H1 (cell line): ENCODE measurements at regions not wholly inside any gene's neighbourhood (a gene's known extent, or its start where the extent isn't known, plus 50 kb on each side); places are given as distances from the start of the nearest gene placed in this dataset.

ENCODE experiments used
- CBX8 ChIP-seq: fragments of 300-800, 300-1000 bp; sonication (generic); IDR thresholded peaks from 2 replicates; pipeline ENCODE4 v1.7.1; 2016; ENCODE audit warnings: low read depth, low read length, borderline replicate concordance
- CHD1 ChIP-seq: IDR thresholded peaks from 2 replicates; pipeline ENCODE4 v1.6.1; 2012; ENCODE audit warnings: low read depth, low read length, improper control_type of control experiment
- KDM1A ChIP-seq: fragments of 200-600, 300-600 bp; sonication (generic); IDR thresholded peaks from 2 replicates; pipeline ENCODE4 v1.7.1; 2016; ENCODE audit warnings: mild to moderate bottlenecking, low read length, borderline replicate concordance
- MAFK ChIP-seq: IDR thresholded peaks from 2 replicates; pipeline ENCODE4 v1.6.1; 2012; ENCODE audit warnings: low read depth, mild to moderate bottlenecking, improper control_type of control experiment, low read length
- RXRA ChIP-seq: IDR thresholded peaks from 2 replicates; pipeline ENCODE4 v1.6.1; 2011; ENCODE audit warnings: low read depth, mild to moderate bottlenecking, low read length, moderate library complexity; ENCODE audit not compliant: insufficient read depth
- SP2 ChIP-seq: IDR thresholded peaks from 2 replicates; pipeline ENCODE4 v1.6.1; 2012; ENCODE audit warnings: mild to moderate bottlenecking, low read length, inconsistent platforms
- TF ChIP-seq, protein P1 (sequence below): IDR thresholded peaks from 2 replicates; pipeline ENCODE4 v1.6.1; 2011; ENCODE audit warnings: low read length, improper control_type of control experiment

DNA sequence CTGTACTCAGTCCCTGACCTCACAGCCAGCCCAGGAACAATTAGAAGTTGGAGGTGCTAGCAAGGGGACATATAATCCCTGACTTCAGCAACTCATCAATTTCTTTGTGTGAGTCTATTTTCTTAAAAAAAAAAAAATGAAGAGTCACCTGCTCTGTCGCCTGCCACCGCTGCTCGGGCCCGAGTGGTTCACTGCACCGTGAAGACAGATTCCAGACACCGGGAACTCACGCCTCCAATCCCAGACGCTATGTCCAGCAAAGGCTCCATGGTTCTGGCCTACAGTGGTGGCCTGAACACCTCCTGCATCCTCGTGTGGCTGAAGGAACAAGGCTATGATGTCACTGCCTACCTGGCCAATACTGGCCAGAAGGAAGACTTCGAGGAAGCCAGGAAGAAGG is 606.6 kb downstream of the PRELID2 start (continued):
- TF ChIP-seq RXRA (no peak), CBX8 (no peak), CHD1 (no peak), KDM1A (no peak), MAFK (no peak), SP2 (no peak)
- TF ChIP-seq, protein P1, sequence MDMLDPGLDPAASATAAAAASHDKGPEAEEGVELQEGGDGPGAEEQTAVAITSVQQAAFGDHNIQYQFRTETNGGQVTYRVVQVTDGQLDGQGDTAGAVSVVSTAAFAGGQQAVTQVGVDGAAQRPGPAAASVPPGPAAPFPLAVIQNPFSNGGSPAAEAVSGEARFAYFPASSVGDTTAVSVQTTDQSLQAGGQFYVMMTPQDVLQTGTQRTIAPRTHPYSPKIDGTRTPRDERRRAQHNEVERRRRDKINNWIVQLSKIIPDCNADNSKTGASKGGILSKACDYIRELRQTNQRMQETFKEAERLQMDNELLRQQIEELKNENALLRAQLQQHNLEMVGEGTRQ: no peak
